GM21786 (cell line): ENCODE measurements at regions not wholly inside any gene's neighbourhood (a gene's known extent, or its start where the extent isn't known, plus 50 kb on each side); places are given as distances from the start of the nearest gene placed in this dataset.
"Not testable (repeated sequence)": the region's sequence is repeated elsewhere in the genome, so short reads cannot be mapped to it uniquely, and the experiment has no call there.

Experiments used
- ATAC-seq: cut with Tn5 transposase; IDR thresholded peaks from one replicate; pipeline ENCODE4 v1.9.1; 2021; ENCODE audit not compliant: unreplicated experiment

DNA sequence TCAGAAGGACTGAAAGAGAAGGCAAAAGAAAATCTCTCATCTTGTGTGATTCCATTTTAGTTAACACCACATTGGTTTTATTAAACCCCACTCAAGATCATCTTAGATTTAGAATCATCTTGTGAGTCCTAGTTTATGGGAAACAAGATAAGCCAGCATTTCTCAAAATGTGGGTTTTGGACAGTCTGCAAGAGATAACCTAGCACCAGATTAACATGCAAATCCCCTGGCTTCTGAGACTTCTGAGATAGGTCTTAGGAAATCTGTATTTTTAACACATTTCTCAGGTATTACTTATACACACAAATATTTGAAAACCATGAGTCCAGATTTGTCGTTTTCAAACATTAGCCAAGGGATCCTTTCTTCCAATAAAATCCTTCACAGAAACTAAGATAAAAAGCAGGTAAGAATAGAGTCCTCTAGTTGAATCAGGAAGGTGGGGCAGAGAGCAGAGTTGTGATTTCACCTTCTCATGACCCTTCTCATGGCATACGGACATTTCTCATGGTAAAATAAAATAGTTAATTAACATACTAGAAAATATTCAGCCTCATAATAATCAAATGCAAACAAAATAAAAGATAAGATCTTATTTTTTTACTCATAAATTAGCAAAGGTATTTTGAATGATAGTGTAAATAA lies 287.2 kb upstream of the FN1 start:
- no peak for ATAC-seq

DNA sequence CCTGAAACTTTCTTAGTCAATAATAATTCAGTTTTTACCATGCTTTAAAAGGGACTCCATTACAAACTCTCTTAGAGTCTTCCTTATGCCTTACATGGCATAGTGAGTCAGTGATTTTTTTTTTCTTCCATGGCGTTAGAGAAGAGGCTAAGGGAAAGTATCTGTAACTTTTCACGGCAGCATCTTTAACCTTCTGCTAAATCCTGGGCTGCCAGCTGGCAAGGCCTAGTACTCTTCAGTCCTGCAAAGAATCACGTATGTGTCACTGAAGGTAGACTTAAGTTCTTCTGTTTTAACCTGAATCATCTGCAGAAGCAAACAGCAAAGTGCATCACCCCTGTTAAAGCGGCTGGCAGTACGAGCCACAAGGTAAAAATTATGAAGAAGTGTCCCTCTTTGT lies 286.3 kb upstream of the FN1 start:
- no peak for ATAC-seq

DNA sequence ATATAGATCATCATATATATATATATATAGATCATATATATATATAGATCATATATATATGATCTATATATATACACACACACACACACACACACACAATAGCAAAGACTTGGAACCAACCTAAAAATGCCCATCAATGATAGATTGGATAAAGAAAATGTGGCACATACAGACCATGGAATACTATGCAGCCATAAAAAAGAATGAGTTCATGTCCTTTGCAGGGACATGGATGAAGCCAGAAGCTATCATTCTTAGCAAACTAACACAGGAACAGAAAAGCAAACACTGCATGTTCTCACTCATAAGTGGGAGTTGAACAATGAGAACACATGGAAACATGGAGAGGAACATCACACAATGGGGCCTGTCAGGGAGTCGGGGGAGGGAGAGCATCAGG lies 285.6 kb upstream of the FN1 start:
- ATAC-seq: not testable (repeated sequence)

DNA sequence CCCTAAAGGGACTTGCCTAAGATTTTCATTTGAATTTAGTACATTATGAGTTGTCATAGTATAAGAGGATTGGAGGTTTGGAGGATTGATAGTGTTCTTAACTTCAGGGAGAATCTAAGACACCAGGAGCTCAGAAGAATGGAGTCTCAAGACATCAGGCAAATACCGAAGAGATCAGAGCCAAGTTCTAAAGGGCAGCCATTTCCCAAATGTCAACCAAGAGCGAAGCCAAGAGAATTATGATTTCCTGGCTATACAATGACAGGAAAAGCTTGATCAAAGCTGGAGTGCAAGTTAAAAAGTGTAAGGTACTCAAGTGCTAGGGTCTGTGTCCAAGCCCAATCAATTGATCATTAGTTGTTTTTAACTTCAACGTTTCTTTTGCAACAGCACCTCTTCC lies 283.0 kb upstream of the FN1 start:
- ATAC-seq: no peak

DNA sequence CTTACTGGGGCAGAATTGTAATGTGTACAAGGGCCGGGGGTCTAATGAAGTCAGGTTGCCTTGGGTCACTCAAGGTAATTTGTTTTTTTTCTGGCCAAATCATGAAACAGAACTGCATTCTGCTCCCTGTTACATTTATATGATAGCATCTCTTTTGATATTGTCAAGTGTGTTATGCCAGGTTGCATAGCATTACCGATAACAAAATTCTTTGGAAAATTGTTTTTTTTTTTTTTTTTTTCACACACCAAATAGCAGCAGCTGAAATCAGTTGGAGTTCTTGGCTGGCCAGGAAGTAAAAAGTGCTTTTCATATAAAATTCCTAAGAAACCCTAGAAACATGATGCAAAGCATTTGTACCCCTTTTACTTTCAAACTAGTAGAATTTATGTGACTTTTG lies 282.6 kb upstream of the FN1 start:
- no peak for ATAC-seq

DNA sequence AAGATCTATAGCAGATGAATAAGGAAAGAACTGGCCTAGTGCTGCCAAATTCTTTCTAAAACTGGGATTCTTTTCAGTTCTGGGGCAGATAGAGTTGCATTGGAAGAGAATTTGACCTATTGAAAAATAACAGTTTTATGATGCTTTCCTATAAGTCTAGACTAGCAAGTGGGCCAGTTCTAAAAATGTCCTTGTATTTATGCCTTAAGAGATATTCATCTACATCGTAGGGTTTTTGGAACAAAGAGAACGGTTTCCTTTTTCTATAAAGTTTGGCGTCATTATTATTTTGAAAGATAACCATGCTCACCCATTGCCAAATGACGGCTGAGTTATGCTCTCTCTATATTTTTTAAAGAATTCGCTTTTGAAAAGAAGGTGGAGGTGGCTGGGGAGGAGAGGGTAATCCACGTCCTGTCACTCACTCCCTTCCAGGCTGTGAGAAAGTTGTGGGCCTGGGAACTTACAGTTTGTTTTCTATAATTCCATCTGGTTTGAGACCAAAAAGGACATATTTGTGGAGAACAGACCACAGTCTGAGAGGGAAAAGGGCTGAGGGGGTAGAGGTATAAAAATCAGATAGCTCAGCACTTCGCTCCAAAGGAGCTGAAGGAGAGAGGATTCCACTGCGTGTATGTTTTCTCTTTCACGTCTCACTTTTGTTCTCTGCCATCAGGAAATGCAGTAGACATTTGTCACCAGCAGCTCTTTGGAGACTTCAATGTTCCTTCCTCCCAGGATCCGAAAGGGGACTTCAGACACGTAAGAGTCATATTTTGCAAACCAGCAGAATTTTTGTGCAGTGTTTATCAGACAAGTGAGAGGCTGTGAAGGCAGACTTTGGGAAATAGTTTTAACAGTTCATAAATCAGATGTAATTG lies 281.9 kb upstream of the FN1 start:
- ATAC-seq: no peak

DNA sequence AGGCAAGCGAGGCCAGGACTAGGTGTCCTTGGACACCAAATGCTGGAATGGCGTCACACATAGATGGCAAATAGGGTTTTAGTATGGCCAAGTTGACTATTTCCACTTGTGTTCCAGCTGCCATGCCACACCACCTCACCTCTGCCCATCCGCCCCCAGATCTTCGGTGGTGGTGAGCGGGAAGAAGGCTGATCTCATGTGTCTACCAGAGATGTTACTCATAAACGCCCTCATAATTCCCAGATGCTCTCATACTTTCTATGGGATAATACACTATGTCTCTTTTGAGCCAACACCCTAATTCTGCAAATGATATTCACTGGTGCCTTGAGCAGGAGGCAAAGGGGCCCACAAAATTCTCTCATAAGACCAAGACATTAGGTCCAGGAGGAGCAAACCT lies 281.1 kb upstream of the FN1 start:
- no peak for ATAC-seq

DNA sequence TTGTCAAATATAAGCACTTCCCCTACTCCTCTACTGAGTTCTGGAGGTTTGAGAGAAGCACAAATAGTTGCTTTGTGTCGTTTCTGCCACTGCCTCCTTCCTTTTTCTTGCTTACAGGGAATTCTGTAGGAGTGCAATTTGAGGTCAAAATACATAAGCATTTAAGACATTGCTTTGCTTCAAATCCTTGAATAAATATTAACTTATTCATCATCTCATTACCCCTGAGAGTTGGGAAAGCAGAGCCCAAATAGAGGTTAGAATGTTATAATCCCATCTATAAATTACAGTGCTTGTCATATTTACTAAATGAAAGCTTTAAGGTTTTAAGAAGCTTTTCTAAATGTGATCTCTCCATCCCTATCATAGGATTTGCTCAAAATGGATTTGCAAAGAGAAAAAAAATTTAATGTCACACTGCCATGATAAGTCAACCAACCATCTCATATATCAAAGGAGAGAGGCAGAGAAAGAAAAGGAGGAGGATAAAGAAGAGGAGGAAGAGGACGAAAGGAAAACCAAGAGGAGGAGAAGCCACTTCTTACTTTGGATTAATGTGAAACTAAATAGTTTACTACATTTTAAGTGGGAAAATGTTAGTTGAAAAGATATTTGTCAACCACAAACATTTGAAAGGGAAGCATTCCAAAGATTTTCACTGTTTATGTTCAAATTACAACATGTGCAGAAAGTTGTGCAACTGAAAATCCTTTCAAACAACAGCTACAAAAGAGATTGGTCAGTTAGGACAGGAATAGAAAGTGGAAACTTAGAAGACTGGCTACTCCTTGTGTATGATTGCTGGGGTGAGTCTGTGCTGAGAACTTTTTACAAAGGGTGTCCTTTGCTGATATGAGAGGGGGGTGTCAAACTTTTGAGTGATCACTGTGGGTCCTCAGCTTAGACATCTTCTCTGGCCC lies 277.3 kb upstream of the FN1 start:
- ATAC-seq: no peak

DNA sequence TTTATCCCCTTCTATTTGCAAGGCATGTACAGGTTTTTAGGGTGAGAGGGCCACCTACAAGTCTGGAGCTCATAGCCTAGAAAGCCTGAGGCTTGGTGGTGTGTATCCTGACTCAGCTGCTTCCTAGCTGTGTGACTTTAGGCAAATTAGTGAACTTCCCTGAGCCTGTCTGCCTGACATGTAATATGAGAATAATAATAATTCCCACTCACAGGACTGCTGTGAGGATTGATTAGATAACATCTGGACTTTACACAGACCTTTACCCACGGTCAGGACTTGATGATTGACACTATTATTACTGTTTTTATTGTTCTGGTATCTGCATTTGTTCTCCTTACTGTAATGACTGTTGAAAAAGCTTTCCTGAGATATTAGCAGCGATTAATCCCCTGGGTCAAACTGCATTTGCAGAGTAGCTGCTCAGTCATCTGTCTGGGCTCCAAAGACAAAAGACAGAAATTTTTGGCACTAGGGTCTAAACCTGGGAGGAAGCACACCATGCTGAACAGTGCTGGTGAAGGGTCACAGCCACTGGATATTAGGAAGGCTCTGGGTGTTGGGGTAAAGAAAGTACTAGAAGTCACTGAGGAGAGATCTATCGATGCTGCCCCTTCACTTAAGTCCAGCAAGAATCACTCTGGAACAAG lies 276.5 kb upstream of the FN1 start:
- ATAC-seq: no peak

DNA sequence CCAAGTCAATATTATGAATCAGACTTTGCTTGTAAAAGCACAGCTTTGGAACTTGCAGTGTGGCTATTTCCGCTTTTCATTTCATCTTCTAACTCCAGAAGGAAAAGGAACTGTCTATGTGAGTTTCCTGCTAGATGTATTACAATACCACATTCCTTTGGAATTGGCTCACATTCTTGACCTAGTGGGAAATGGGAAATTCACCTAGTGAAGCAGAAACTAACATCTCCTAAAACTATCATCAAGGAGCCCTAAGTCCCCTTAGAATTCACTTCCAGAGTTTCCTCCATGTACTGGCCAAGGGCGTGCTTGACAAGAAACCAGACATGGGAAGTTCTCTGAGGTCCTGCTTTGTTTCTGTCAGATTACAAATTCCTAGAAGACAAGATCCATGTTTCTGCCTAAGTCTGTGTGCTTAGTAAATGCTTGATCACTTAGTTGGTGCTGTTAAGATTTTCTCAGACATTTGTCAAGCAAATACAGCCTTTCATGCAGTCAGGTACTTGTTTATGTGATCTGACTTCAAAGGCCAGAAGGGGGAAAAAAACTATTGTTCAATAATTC lies 275.7 kb upstream of the FN1 start:
- ATAC-seq: no peak

DNA sequence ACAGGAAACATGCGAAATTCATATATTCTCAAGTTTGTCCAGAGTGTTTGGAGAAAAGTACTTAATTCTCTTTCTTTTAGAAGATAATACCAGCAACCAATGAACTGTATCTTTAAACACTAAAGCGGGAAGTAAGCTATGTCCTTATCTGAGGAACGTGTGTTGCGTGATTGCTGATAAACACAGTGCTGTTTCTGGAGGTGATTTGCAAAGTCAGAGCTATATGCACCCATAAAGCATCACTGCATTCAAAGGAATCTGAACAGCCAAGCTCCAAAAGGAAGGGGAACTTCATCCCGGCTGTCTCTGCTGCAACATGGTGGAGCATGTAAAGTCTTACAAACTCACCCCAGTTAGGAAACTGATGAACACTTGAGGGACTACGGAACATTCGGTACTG lies 271.7 kb upstream of the FN1 start:
- ATAC-seq: no peak

DNA sequence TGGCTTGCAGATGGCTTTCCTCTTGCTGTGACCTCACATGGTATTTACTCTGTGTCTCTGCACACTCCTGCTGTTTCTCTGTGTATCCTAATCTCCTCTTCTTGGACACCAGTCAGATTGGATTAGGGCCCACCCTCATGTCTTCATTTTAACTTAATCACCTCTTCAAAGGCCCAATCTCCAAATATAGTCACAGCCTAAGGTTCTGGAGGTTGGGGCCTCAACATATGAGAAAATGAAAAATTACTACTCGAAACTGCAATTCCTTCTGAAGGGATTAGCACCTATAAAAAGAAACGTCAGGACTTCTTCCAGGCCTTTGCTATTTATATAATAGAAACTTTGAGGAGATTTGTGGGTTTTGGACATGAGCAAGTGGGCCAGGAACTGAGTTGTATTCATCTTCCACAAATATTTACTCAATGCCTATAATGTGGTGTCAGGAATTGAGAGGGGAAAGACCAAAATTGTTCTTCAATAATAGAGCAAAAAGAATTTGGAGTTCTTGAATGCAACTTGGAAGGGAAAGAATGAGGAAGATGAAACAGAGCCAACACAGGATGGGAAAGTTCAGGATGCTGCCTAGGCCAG lies 270.0 kb upstream of the FN1 start:
- no peak for ATAC-seq

DNA sequence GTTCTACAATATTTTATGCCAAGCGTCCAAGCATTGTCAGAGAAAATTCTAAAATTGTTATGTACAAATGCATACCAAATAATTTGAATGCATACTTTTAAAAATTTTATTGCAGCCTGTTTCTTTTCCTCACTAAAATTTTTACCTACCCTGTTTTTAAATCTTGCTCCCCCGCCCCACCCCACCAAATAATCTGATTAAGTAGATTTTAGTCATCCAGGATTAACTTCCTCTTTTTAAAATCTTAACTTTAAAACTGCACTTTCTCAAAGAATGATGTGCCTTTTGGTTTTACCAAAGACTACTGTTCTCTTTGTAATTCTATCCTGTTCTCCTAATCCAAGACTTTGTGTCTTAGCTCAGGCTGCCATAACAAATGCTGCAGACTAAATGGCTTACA lies 269.4 kb upstream of the FN1 start:
- no peak for ATAC-seq

DNA sequence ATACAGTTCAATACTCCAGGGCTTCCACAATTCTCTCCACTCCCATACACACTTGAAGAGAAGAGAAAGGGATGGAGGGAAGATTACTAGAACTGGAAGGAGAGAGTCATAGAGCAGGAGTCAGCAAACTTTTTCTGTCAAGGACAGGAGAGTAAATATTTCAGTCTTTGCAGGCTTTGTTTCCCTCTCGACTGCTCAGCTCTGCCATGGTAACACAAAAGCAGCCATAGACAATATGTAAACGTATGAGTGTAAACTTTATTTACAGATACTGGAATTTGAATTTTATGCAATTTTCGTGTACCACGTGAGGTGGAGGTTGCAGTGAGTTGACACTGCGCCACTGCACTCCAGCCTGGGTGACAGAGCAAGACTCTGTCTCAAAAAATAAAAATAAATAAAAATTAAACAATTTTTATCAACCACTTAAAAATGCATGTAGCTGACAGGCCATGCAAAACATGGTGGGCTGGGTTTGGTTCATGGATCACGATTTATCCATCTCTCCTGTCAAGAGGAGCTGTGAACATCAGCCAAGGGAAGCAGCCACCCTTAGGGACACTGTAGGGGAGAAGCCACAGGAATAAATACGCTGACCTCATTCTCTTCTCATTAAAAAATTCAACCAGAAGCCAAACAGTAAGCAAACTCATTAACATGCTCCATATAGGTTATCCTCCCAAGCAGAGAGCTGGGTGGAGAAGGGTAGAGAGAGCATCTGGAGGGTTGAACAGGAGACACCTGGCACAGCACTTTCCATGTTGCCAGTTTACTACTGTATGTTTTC lies 266.4 kb upstream of the FN1 start:
- ATAC-seq: no peak

DNA sequence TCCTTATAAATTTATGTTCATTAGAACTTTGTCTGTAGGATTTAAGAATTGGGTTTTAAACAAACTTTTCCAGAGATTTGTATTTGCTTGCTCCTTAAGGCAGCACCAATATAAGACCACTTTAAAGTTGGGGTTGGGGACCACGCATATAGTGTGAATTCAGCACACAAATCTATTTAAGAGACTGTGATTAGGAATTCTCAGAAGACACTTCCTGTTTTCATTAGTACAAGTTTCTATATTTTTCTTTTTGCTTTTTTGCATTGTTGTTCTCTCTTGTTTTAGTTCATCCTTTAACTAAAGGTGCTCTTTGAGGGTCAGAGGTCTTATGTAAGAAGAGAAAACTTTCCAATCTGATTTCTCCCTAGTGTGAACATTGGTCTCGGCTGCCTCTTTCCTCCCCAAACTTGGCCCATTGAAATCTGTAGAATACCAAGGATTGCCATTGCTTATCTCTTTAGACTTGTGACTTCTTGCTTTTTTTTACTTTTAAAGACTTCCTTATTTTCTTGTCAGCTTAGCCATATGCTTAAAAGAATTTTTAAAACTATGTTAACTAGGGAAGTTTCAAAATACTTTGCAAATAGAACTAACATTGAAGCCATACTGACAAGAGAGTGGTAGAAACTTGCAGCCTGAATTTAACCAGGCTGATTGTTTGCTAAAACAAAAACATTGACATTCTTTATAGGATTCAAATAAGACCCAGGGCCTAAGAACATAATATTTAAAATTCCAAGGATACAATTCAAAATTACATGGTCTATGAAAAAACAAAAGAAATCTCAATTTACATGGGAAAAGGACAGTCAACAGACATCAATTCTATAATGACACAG lies 264.1 kb upstream of the FN1 start:
- ATAC-seq: no peak

DNA sequence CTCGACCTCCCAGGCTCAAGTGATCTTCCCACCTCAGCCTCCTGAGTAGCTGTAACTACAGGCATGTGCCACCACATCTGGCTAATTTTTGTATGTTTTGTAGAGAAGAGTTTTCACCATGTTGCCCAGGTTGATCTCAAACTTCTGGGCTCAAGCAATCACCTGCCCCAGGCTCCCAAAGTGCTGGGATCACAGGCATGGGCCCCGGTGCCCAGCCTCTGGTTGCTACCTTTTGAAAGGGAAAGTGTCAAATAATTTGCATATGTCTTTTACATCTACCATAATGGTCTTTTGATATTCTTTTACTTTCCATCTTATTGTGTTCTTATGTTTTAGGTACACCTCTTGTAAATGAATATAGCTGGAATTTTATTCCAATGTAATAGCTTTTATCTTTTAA lies 263.1 kb upstream of the FN1 start:
- ATAC-seq: no peak

DNA sequence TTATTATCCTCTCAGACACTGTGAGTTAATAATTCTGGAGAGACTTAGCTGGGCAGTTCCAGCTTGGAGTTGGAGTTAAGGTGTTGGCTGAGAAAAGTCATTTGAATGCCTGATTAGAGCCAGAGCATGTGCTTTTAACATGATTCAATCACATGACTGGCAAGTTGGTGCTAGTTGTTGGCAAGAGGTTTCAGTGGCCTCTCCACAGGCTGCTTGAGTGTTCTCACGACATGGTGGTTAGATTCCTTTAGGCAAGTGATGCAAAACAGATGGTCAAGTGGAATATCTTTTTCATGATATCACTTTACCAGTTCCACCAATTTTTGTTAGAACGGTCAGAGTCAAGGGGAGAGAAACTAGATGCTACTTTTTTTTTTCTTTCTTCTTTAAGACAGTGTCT lies 262.7 kb upstream of the FN1 start:
- no peak for ATAC-seq

DNA sequence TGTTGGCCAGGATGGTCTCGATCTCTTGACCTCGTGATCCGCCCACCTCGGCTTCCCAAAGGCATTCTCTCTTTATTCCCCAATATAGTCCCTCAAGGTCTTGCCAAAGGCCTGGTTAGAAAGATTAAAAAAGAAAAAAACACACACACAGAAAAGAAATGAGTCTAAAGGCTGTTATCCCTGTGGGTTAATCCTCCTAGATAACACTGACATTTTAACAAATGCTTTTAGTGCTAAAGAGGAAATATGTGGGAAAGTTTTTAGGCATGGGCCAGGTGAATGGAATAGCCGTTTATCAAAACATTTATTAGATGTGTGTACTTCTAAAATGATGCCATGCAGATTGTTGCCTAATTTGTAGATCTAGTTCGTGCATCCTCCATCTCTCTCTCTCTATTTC lies 261.6 kb upstream of the FN1 start:
- ATAC-seq: no peak

DNA sequence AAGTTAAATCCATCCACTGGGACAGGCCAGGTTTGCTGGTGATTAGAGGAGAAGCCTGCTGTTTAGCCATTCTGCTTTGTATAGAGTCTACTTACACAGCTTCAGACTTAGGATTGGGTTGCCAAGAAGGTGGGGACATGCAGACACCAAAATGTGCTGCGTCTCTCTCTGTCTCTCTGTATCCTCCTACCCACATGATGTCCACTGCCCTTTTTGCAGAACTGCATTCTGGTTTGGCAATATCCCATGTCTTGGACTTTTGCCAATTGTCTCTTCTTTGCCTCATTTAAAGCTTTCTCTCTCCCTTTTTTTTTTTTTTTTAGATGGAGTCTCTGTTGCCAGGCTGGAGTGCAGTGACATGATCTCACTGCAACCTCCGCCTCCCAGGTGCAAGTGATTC lies 261.1 kb upstream of the FN1 start:
- no peak for ATAC-seq
